CD14-positive monocyte (primary cell): ENCODE measurements at regions not wholly inside any gene's neighbourhood (a gene's known extent, or its start where the extent isn't known, plus 50 kb on each side); places are given as distances from the start of the nearest gene placed in this dataset.

Source experiments
- DNase-seq, 3 donors: peaks; one replicate each; pipeline ENCODE4 v3.0.0-alpha.2; 2011 to 2022
- H2AFZ ChIP-seq: 2 replicates; pipeline ENCODE4 v1.6.0; 2012; ENCODE audit warnings: mild to moderate bottlenecking, low read depth, low read length, inconsistent platforms; ENCODE audit not compliant: insufficient read depth, poor library complexity, severe bottlenecking
- H3K27ac ChIP-seq, 2 donors: 1 replicate in 1 of 2; 2 replicates in 1 of 2; pipeline ENCODE4 v1.5.1; 2012 to 2013; ENCODE audit warnings: low read length in 2 of 2, control low read depth in 1 of 2, inconsistent platforms in 1 of 2, low read depth in 1 of 2, mild to moderate bottlenecking in 1 of 2
- H3K27me3 ChIP-seq, 2 donors: one replicate each; pipeline versions ENCODE4 v1.6.0 to v1.6.1; 2011 to 2013; ENCODE audit warnings: low read length in 2 of 2; ENCODE audit not compliant: control insufficient read depth in 2 of 2, insufficient read depth in 2 of 2
- H3K36me3 ChIP-seq, 2 donors: replicated peaks in 1 of 2; 1 replicate in 1 of 2; 2 replicates in 1 of 2; pipeline versions ENCODE4 v1.5.1 to v1.6.1; 2012 to 2013; ENCODE audit warnings: low read length in 2 of 2, control low read depth in 1 of 2, inconsistent platforms in 1 of 2, mild to moderate bottlenecking in 1 of 2; ENCODE audit not compliant: insufficient read depth in 2 of 2, control insufficient read depth in 1 of 2
- H3K4me1 ChIP-seq, 2 donors: 1 replicate in 1 of 2; 2 replicates in 1 of 2; pipeline versions ENCODE4 v1.5.1 to v1.6.1; 2012 to 2013; ENCODE audit warnings: low read length in 2 of 2, control low read depth in 1 of 2, inconsistent platforms in 1 of 2, mild to moderate bottlenecking in 1 of 2, moderate library complexity in 1 of 2; ENCODE audit not compliant: insufficient read depth in 2 of 2, control insufficient read depth in 1 of 2
- H3K4me2 ChIP-seq: replicated peaks from 2 replicates; pipeline ENCODE3; 2012; ENCODE audit warnings: low read length, moderate library complexity, mild to moderate bottlenecking; ENCODE audit not compliant: poor library complexity, severe bottlenecking; ENCODE audit errors: extremely low read depth
- H3K4me3 ChIP-seq, 3 experiments: fragments of 200-600 bp in 1 of 3; sonication (generic) in 1 of 3; replicated peaks in 1 of 3; 1 replicate in 2 of 3; 2 replicates in 1 of 3; pipeline ENCODE4 v1.5.1; 2011 to 2013; ENCODE audit warnings: low read length in 3 of 3, mild to moderate bottlenecking in 3 of 3, control low read depth in 2 of 3, low read depth in 2 of 3, inconsistent platforms in 1 of 3, moderate library complexity in 1 of 3
- H3K79me2 ChIP-seq: 2 replicates; pipeline ENCODE4 v1.6.0; 2012; ENCODE audit warnings: mild to moderate bottlenecking, control low read depth, inconsistent platforms, low read length, moderate library complexity; ENCODE audit not compliant: insufficient read depth
- H3K9ac ChIP-seq: 2 replicates; pipeline ENCODE4 v1.6.0; 2017; ENCODE audit warnings: low read length, mild to moderate bottlenecking; ENCODE audit not compliant: insufficient read depth, poor library complexity, severe bottlenecking
- H3K9me3 ChIP-seq, 2 donors: replicated peaks in 1 of 2; 1 replicate in 1 of 2; 2 replicates in 1 of 2; pipeline versions ENCODE4 v1.5.1 to v1.6.1; 2012 to 2013; ENCODE audit warnings: low read length in 2 of 2, control low read depth in 1 of 2; ENCODE audit not compliant: control insufficient read depth in 1 of 2, insufficient read depth in 1 of 2
- H4K20me1 ChIP-seq: 2 replicates; pipeline ENCODE4 v1.6.0; 2012; ENCODE audit warnings: mild to moderate bottlenecking, low read length, control low read depth, moderate library complexity; ENCODE audit not compliant: insufficient read depth
- H3K27ac Mint-ChIP-seq, 7 donors: one replicate each; pipeline ENCODE4 v1.8.0; 2020; ENCODE audit warnings: mild to moderate bottlenecking in 7 of 7, mixed read lengths in 7 of 7, moderate library complexity in 6 of 7, inconsistent platforms in 2 of 7
- H3K27me3 Mint-ChIP-seq, 3 donors: one replicate each; pipeline ENCODE4 v1.8.0; 2021 to 2022; ENCODE audit warnings: low read depth in 3 of 3, mild to moderate bottlenecking in 3 of 3, mixed read lengths in 3 of 3, moderate library complexity in 3 of 3, inconsistent platforms in 1 of 3
- H3K36me3 Mint-ChIP-seq, 2 donors: one replicate each; pipeline ENCODE4 v1.8.0; 2020; ENCODE audit warnings: mixed read lengths in 2 of 2, inconsistent platforms in 1 of 2, mild to moderate bottlenecking in 1 of 2
- H3K4me1 Mint-ChIP-seq: one replicate; pipeline ENCODE4 v1.8.0; 2020; ENCODE audit warnings: mild to moderate bottlenecking, mixed read lengths
- H3K4me3 Mint-ChIP-seq, 2 donors: one replicate each; pipeline ENCODE4 v1.8.0; 2020; ENCODE audit warnings: mild to moderate bottlenecking in 2 of 2, mixed read lengths in 2 of 2, moderate library complexity in 1 of 2
- H3K9me3 Mint-ChIP-seq, 7 donors: one replicate each; pipeline ENCODE4 v1.8.0; 2020 to 2022; ENCODE audit warnings: mixed read lengths in 7 of 7, mild to moderate bottlenecking in 6 of 7, moderate library complexity in 6 of 7, inconsistent platforms in 2 of 7
- CTCF ChIP-seq: fragments of 200-600 bp; IDR thresholded peaks from one replicate; pipeline ENCODE4 v1.8.0; 2022; ENCODE audit warnings: antibody characterized with exemption, mild to moderate bottlenecking
- WGBS: methylation state at CpG from one replicate; pipeline ENCODE4 v1.1.5; 2013; ENCODE audit warnings: missing lambda C conversion rate; ENCODE audit not compliant: insufficient coverage; 5-methylcytosine and 5-hydroxymethylcytosine counted together
- intact Hi-C, 2 donors: fragments of 100-400 bp; cut with micrococcal nuclease; formaldehyde crosslinking; loops; one replicate each; pipeline versions ENCODE4 v1.15.0 to v1.15.1; 2023

DNA sequence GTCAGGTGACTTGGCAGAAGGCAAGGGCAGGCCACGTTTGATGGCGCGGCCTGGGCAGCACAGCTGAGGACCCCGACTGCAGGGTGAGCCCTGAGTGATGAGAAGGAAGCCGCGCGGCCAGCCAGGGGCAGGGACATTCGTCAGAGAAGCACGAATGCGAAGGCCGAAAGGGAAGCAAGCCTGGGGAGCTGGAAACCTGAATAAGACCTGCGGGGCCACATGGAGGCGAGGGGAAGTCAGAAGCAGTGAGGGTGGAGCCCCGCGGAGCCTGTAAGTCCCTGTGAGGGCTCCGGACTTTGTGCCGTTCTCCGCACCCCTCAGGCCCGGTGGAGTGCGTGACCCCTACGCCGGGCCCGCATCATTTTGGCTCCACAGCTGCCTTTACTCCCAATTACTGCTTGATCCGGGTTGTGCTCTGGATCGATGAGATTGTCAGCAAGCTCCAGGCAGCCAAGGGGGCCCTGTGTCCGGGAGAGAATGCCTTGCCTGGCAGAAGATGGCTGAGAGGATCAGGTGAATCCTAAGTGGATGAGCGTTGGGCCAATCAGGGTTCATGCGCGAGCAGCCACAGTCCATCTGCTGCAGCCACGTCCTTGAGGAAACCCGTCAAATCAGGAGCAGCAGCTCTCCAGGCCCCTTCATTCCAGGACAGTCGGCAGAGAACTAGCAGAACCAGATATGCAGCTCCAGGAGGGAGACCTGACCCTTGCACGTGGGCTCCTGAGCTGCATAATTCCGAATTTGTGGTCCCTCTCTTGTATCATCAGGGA is 293.3 kb upstream of the SHH start:
- TF ChIP-seq CTCF: no peak

DNA sequence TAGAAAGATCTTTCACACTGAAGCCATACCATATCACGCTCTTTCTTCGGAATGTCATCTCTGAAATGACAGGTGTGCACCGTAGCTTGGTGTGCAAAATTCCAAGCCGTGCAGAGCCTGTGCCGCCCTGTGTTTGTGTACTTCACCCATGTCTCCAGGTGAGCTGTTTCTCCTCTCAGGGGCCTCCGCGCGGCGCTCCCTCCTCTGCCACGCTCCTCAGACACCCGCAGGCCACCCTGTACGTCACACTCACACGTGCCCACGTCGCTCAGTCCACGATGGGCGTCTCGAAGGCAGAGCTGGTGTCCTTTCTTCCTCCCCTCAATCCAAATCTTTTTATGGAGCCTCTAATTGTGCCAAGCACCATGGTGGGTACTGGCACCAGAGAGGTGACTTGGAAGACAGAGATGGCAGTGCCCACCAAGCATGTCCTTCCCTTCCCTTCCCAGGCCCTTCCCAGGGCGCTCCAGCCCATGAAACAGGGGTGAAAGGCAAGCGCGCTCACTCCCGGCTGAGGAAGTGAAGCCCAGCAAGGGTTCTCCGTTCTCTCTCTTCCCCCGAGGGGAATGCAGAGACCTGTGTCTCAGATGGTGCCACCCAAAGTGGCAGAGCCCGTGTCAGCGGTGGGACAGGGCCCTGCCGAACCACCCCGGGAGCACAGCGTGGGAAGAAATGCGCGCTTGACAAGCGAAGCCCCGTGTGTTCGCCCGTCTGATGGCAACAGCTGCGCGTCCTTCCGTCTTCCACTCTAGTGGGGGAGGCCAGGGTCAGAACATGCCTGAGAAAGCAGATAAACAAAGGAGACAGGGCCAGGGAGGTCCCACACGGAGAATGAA is 292.5 kb upstream of the SHH start:
- no peak overlapping the region for H3K4me2 ChIP-seq
- 92% methylated on average over 38 of the region's 39 CpGs for whole genome bisulfite sequencing
- no peaks in the 10 kb centered on the region for H3K36me3 Mint-ChIP-seq
- H3K4me3 ChIP-seq: no peak overlapping the region
- H3K9me3 ChIP-seq: peaks cover 0 to 2% of the 10 kb centered on the region in 2 donors
- no peaks in the 10 kb centered on the region for H3K27me3 ChIP-seq
- no peak overlapping the region for H3K4me3 Mint-ChIP-seq
- intact Hi-C loops: no loop called here
- H3K79me2 ChIP-seq: no peaks in the 10 kb centered on the region
- peaks cover 0 to 4% (median 2%) of the 10 kb centered on the region in 7 donors for H3K9me3 Mint-ChIP-seq
- H3K9ac ChIP-seq: no peak overlapping the region
- H2AFZ ChIP-seq: no peak overlapping the region
- H3K27me3 Mint-ChIP-seq: peaks cover 1 to 8% (median 4%) of the 10 kb centered on the region in 3 donors
- no peaks in the 10 kb centered on the region for H4K20me1 ChIP-seq
- no peaks in the 10 kb centered on the region for H3K4me1 Mint-ChIP-seq
- H3K27ac Mint-ChIP-seq: no peak overlapping the region
- no peak overlapping the region for H3K27ac ChIP-seq
- TF ChIP-seq CTCF: no peak
- DNase-seq: no peak
- H3K36me3 ChIP-seq: no peaks in the 10 kb centered on the region
- H3K4me1 ChIP-seq: no peaks in the 10 kb centered on the region

More for the DNA sequence above, 293.3 kb upstream of the SHH start:
- DNase-seq: no peak
- peaks cover 0 to 2% of the 10 kb centered on the region in 2 donors for H3K9me3 ChIP-seq
- no peak overlapping the region for H3K9ac ChIP-seq
- H3K4me3 Mint-ChIP-seq: no peak overlapping the region
- no peak overlapping the region for H3K4me3 ChIP-seq
- 82% methylated on average over 32 of the region's 34 CpGs for WGBS
- no peaks in the 10 kb centered on the region for H3K4me1 Mint-ChIP-seq
- peaks cover 0 to 4% (median 2%) of the 10 kb centered on the region in 7 donors for H3K9me3 Mint-ChIP-seq
- intact Hi-C loops: no loop called here
- no peaks in the 10 kb centered on the region for H3K79me2 ChIP-seq
- no peaks in the 10 kb centered on the region for H3K36me3 Mint-ChIP-seq
- H3K27me3 ChIP-seq: no peaks in the 10 kb centered on the region
- H3K27ac Mint-ChIP-seq: no peak overlapping the region
- H2AFZ ChIP-seq: no peak overlapping the region
- H3K4me2 ChIP-seq: no peak overlapping the region
- H3K36me3 ChIP-seq: no peaks in the 10 kb centered on the region
- H4K20me1 ChIP-seq: no peaks in the 10 kb centered on the region
- no peak overlapping the region for H3K27ac ChIP-seq
- no peaks in the 10 kb centered on the region for H3K4me1 ChIP-seq
- peaks cover 1 to 8% (median 4%) of the 10 kb centered on the region in 3 donors for H3K27me3 Mint-ChIP-seq
